WTC11 (cell line): ENCODE measurements at regions not wholly inside any gene's neighbourhood (a gene's known extent, or its start where the extent isn't known, plus 50 kb on each side); places are given as distances from the start of the nearest gene placed in this dataset.
A peak's percentile ranks its signal among the peaks of the same experiment; 100 is the strongest.

ENCODE experiments used
- ATAC-seq: fragments of 200-7000 bp; cut with Tn5 transposase; 2 replicates; pipeline ENCODE4 v1.10.0; 2021; ENCODE audit warnings: mild to moderate bottlenecking, moderate library complexity
- CTCF ChIA-PET: fragments of 300-600 bp; sonication (Branson Sonifier 250); formaldehyde crosslinking; loops from one replicate; lab custom pipeline; 2021; ENCODE audit warnings: antibody characterized with exemption; lab: Charles Lee
- POLR2A ChIA-PET: fragments of 350-600 bp; sonication (Branson Sonifier 250); formaldehyde crosslinking; loops from one replicate; lab custom pipeline; 2021; ENCODE audit warnings: antibody characterized with exemption; lab: Charles Lee
- DNase-seq: peaks from one replicate; pipeline ENCODE4 v3.0.0; 2021; ENCODE audit warnings: low spot score
- H3K27ac Mint-ChIP-seq: 2 replicates; pipeline ENCODE4 v1.8.0; 2021; ENCODE audit warnings: mixed read lengths
- H3K27me3 Mint-ChIP-seq: 2 replicates; pipeline ENCODE4 v1.8.0; 2021; ENCODE audit warnings: low read depth, mild to moderate bottlenecking, moderate library complexity, mixed read lengths
- H3K36me3 Mint-ChIP-seq: 2 replicates; pipeline ENCODE4 v1.8.0; 2021; ENCODE audit warnings: mixed read lengths
- H3K4me1 Mint-ChIP-seq: 2 replicates; pipeline ENCODE4 v1.8.0; 2022; ENCODE audit warnings: mixed read lengths
- H3K4me3 Mint-ChIP-seq: 2 replicates; pipeline ENCODE4 v1.8.0; 2021; ENCODE audit warnings: mild to moderate bottlenecking, moderate library complexity, mixed read lengths
- H3K9me3 Mint-ChIP-seq: 2 replicates; pipeline ENCODE4 v1.8.0; 2021; ENCODE audit warnings: mixed read lengths
- ATF2 ChIP-seq: sonication (generic); formaldehyde crosslinking; IDR thresholded peaks from 2 replicates; pipeline ENCODE4 v1.8.1; 2022; ENCODE audit warnings: low read depth, missing genetic modification reagents, borderline replicate concordance
- ATF3 ChIP-seq: sonication (generic); formaldehyde crosslinking; conservative IDR thresholded peaks from 2 replicates; pipeline ENCODE4 v1.8.1; 2022; ENCODE audit warnings: mild to moderate bottlenecking, missing genetic modification reagents
- CDX4 ChIP-seq: fragments of 250-450 bp; sonication (Bioruptor Pico); IDR thresholded peaks from 2 replicates; pipeline ENCODE4 v1.9.0; 2021; ENCODE audit warnings: moderate library complexity, mild to moderate bottlenecking, inconsistent platforms, borderline replicate concordance
- CREM ChIP-seq: sonication (generic); formaldehyde crosslinking; IDR thresholded peaks from 2 replicates; pipeline ENCODE4 v1.8.1; 2022; ENCODE audit warnings: mild to moderate bottlenecking, missing genetic modification reagents, moderate library complexity
- ELF4 ChIP-seq: sonication (generic); formaldehyde crosslinking; IDR thresholded peaks from 2 replicates; pipeline ENCODE4 v1.8.1; 2022; ENCODE audit warnings: low read depth, mild to moderate bottlenecking, moderate library complexity, missing genetic modification reagents
- FOXJ3 ChIP-seq: sonication (generic); formaldehyde crosslinking; IDR thresholded peaks from 2 replicates; pipeline ENCODE4 v1.9.0; 2021; ENCODE audit warnings: missing genetic modification reagents, mild to moderate bottlenecking, borderline replicate concordance
- FOXP1 ChIP-seq: sonication (generic); formaldehyde crosslinking; IDR thresholded peaks from 2 replicates; pipeline ENCODE4 v1.8.0; 2022; ENCODE audit warnings: missing genetic modification reagents, mild to moderate bottlenecking, moderate library complexity, borderline replicate concordance
- HMGXB4 ChIP-seq: sonication (generic); formaldehyde crosslinking; IDR thresholded peaks from 2 replicates; pipeline ENCODE4 v1.8.1; 2023; ENCODE audit warnings: mild to moderate bottlenecking, moderate library complexity, missing genetic modification reagents
- MYBL2 ChIP-seq: sonication (generic); formaldehyde crosslinking; IDR thresholded peaks from 2 replicates; pipeline ENCODE4 v1.8.1; 2023; ENCODE audit warnings: mild to moderate bottlenecking, moderate library complexity, missing genetic modification reagents
- NFATC4 ChIP-seq: fragments of 250-450 bp; sonication (Bioruptor Pico); IDR thresholded peaks from 2 replicates; pipeline ENCODE4 v1.9.0; 2021; ENCODE audit warnings: mild to moderate bottlenecking
- PRRX2 ChIP-seq: fragments of 250-450 bp; sonication (Bioruptor Pico); IDR thresholded peaks from 2 replicates; pipeline ENCODE4 v1.8.0; 2021; ENCODE audit warnings: mild to moderate bottlenecking
- RELA ChIP-seq: sonication (generic); formaldehyde crosslinking; IDR thresholded peaks from 2 replicates; pipeline ENCODE4 v1.8.1; 2022; ENCODE audit warnings: missing genetic modification reagents, mild to moderate bottlenecking, borderline replicate concordance
- SMAD4 ChIP-seq: sonication (generic); formaldehyde crosslinking; IDR thresholded peaks from 2 replicates; pipeline ENCODE4 v1.8.0; 2022; ENCODE audit warnings: mild to moderate bottlenecking, missing genetic modification reagents
- TEAD4 ChIP-seq: sonication (generic); formaldehyde crosslinking; IDR thresholded peaks from 2 replicates; pipeline ENCODE4 v1.8.0; 2022; ENCODE audit warnings: mild to moderate bottlenecking, missing genetic modification reagents
- ZMAT4 ChIP-seq: fragments of 250-450 bp; sonication (Bioruptor Pico); IDR thresholded peaks from 2 replicates; pipeline ENCODE4 v1.9.0; 2021; ENCODE audit warnings: mild to moderate bottlenecking
- ZNF138 ChIP-seq: sonication (generic); formaldehyde crosslinking; conservative IDR thresholded peaks from 2 replicates; pipeline ENCODE4 v1.8.1; 2022; ENCODE audit warnings: mild to moderate bottlenecking, moderate library complexity, missing genetic modification reagents
- TF ChIP-seq, protein P1 (sequence below): sonication (generic); formaldehyde crosslinking; IDR thresholded peaks from 2 replicates; pipeline ENCODE4 v1.8.0; 2023; ENCODE audit warnings: missing genetic modification reagents
- TF ChIP-seq, protein P2 (sequence below): sonication (generic); formaldehyde crosslinking; IDR thresholded peaks from 2 replicates; pipeline ENCODE4 v1.8.1; 2022; ENCODE audit warnings: mild to moderate bottlenecking, moderate library complexity, missing genetic modification reagents
- TF ChIP-seq, protein P3 (sequence below): sonication (generic); formaldehyde crosslinking; IDR thresholded peaks from 2 replicates; pipeline ENCODE4 v1.8.0; 2022; ENCODE audit warnings: mild to moderate bottlenecking, missing genetic modification reagents
- TF ChIP-seq, protein P4 (sequence below): sonication (generic); formaldehyde crosslinking; IDR thresholded peaks from 2 replicates; pipeline ENCODE4 v1.8.0; 2022; ENCODE audit warnings: mild to moderate bottlenecking, missing genetic modification reagents

- POLR2A ChIA-PET = no interaction called here
- H3K9me3 Mint-ChIP-seq = peaks cover 3% of the 10 kb centered on the region; the same call in 1 of the 2 replicates
- no peaks in the 10 kb centered on the region for H3K27me3 Mint-ChIP-seq
- TF ChIP-seq, protein P1, sequence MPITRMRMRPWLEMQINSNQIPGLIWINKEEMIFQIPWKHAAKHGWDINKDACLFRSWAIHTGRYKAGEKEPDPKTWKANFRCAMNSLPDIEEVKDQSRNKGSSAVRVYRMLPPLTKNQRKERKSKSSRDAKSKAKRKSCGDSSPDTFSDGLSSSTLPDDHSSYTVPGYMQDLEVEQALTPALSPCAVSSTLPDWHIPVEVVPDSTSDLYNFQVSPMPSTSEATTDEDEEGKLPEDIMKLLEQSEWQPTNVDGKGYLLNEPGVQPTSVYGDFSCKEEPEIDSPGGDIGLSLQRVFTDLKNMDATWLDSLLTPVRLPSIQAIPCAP (CRISPR knock-in tag) = no peak
- TF ChIP-seq NFATC4 (CRISPR knock-in tag) (no peak), PRRX2 (no peak), CREM (no peak), ZNF138 (CRISPR knock-in tag) (no peak), ZMAT4 (CRISPR knock-in tag) (no peak), HMGXB4 (CRISPR knock-in tag) (no peak), CDX4 (CRISPR knock-in tag) (no peak), FOXJ3 (CRISPR knock-in tag) (no peak), MYBL2 (no peak)
- TF ChIP-seq, protein P2, sequence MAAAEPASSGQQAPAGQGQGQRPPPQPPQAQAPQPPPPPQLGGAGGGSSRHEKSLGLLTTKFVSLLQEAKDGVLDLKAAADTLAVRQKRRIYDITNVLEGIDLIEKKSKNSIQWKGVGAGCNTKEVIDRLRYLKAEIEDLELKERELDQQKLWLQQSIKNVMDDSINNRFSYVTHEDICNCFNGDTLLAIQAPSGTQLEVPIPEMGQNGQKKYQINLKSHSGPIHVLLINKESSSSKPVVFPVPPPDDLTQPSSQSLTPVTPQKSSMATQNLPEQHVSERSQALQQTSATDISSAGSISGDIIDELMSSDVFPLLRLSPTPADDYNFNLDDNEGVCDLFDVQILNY (CRISPR knock-in tag) = no peak
- TF ChIP-seq, all 79 proteins: peak for 0
- DNase-seq = no peak
- no peaks in the 10 kb centered on the region for H3K36me3 Mint-ChIP-seq
- peaks cover 8% of the 10 kb centered on the region for H3K4me1 Mint-ChIP-seq
- no peak for ATAC-seq
- CTCF ChIA-PET = no interaction called here
- no peak overlapping the region for H3K27ac Mint-ChIP-seq
- H3K4me3 Mint-ChIP-seq = no peak overlapping the region
Observed at GRCh38 chr1:228906223-228906860, 171.1 kb downstream of the RHOU start.

GRCh38 chr1:228911225-228912210 lies 176.2 kb downstream of the RHOU start:
- H3K9me3 Mint-ChIP-seq = peaks cover 10% of the 10 kb centered on the region
- peaks cover 2% of the 10 kb centered on the region; the same call in 1 of the 2 replicates for H3K27me3 Mint-ChIP-seq
- peaks cover 3% of the 10 kb centered on the region; the same call in 1 of the 2 replicates for H3K36me3 Mint-ChIP-seq
- DNase-seq = no peak
- ChIA-PET POLR2A (interaction anchor here (0.7 kb wide), 1 partner anchor 45 kb away, joined by 3 read pairs; no protein-coding TSS in a partner anchor), CTCF (interaction anchor here (0.7 to 1.2 kb wide), 2 partner anchors 176 to 318 kb away, joined by 3 to 5 read pairs; partner anchors contain the start of gene RHOU)
- peaks cover 30% of the 10 kb centered on the region for H3K4me1 Mint-ChIP-seq
- ATAC-seq = peak; percentile 28; the same call in 1 of the 2 replicates
- H3K27ac Mint-ChIP-seq = no peak overlapping the region
- no peak overlapping the region for H3K4me3 Mint-ChIP-seq
- no peak for TF ChIP-seq ATF2 (CRISPR knock-in tag)
- no peak for TF ChIP-seq FOXP1
- TF ChIP-seq RELA (CRISPR knock-in tag) = no peak
- TF ChIP-seq, protein P3, sequence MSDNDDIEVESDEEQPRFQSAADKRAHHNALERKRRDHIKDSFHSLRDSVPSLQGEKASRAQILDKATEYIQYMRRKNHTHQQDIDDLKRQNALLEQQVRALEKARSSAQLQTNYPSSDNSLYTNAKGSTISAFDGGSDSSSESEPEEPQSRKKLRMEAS = no peak
- TF ChIP-seq SMAD4 (CRISPR knock-in tag) = no peak
- no peak for TF ChIP-seq MYBL2
- no peak for TF ChIP-seq ELF4 (CRISPR knock-in tag)
- TF ChIP-seq TEAD4 = no peak
- TF ChIP-seq, protein P4, sequence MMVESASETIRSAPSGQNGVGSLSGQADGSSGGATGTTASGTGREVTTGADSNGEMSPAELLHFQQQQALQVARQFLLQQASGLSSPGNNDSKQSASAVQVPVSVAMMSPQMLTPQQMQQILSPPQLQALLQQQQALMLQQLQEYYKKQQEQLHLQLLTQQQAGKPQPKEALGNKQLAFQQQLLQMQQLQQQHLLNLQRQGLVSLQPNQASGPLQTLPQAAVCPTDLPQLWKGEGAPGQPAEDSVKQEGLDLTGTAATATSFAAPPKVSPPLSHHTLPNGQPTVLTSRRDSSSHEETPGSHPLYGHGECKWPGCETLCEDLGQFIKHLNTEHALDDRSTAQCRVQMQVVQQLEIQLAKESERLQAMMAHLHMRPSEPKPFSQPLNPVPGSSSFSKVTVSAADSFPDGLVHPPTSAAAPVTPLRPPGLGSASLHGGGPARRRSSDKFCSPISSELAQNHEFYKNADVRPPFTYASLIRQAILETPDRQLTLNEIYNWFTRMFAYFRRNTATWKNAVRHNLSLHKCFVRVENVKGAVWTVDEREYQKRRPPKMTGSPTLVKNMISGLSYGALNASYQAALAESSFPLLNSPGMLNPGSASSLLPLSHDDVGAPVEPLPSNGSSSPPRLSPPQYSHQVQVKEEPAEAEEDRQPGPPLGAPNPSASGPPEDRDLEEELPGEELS (CRISPR knock-in tag) = no peak
- TF ChIP-seq ATF3 (CRISPR knock-in tag) = no peak
